K562 (cell line): ENCODE measurements at regions not wholly inside any gene's neighbourhood (a gene's known extent, or its start where the extent isn't known, plus 50 kb on each side); places are given as distances from the start of the nearest gene placed in this dataset.
A peak's percentile ranks its signal among the peaks of the same experiment; 100 is the strongest.

Experiments used
- BMI1 ChIP-seq: fragments of 150-350 bp; IDR thresholded peaks from 2 replicates; pipeline ENCODE4 v1.6.1; 2014; ENCODE audit warnings: low read length
- BRD4 ChIP-seq: fragments of 200-600 bp; sonication (generic); IDR thresholded peaks from 2 replicates; pipeline ENCODE4 v1.6.1; 2017; ENCODE audit warnings: inconsistent platforms
- CBFB ChIP-seq: sonication (generic); formaldehyde crosslinking; IDR thresholded peaks from 2 replicates; pipeline ENCODE4 v1.4.0; 2020; ENCODE audit warnings: mild to moderate bottlenecking, missing genetic modification reagents
- CXXC5 ChIP-seq: fragments of 250-450 bp; sonication (Bioruptor Pico); IDR thresholded peaks from 2 replicates; pipeline ENCODE4 v1.8.0; 2022; ENCODE audit warnings: inconsistent platforms, mild to moderate bottlenecking, moderate library complexity
- MGA ChIP-seq: fragments of 450-650 bp; IDR thresholded peaks from 2 replicates; pipeline ENCODE4 v1.6.1; 2016; ENCODE audit warnings: mild to moderate bottlenecking, moderate library complexity
- MTA3 ChIP-seq: fragments of 450-650 bp; formaldehyde crosslinking; IDR thresholded peaks from 2 replicates; pipeline ENCODE4 v1.6.1; 2017; ENCODE audit warnings: mild to moderate bottlenecking, borderline replicate concordance
- NR2F6 ChIP-seq: fragments of 450-650 bp; formaldehyde crosslinking; IDR thresholded peaks from 2 replicates; pipeline ENCODE4 v1.4.0; 2020; ENCODE audit warnings: mild to moderate bottlenecking
- POLR2A ChIP-seq: fragments of 450-650 bp; conservative IDR thresholded peaks from 2 replicates; pipeline ENCODE4 v1.6.1; 2016
- PTBP1 ChIP-seq: fragments of 200-400 bp; formaldehyde crosslinking; IDR thresholded peaks from 2 replicates; pipeline ENCODE4 v1.6.1; 2017; ENCODE audit warnings: low read depth, low read length
- PTRF ChIP-seq: fragments of 450-650 bp; IDR thresholded peaks from 2 replicates; pipeline ENCODE4 v1.6.1; 2016; ENCODE audit warnings: mild to moderate bottlenecking, missing genetic modification characterization, missing compliant biosample characterization
- RBBP5 ChIP-seq: fragments of 200-600 bp; sonication (generic); IDR thresholded peaks from 2 replicates; pipeline ENCODE4 v1.6.1; 2012; ENCODE audit warnings: borderline replicate concordance, mild to moderate bottlenecking, low read length, control low read depth, inconsistent platforms; ENCODE audit not compliant: insufficient read depth, poor library complexity, severe bottlenecking
- TCF3 ChIP-seq: sonication (generic); formaldehyde crosslinking; IDR thresholded peaks from 2 replicates; pipeline ENCODE4 v1.4.0; 2020; ENCODE audit warnings: mild to moderate bottlenecking, missing genetic modification reagents
- THRAP3 ChIP-seq: fragments of 450-650 bp; IDR thresholded peaks from 2 replicates; pipeline ENCODE4 v1.6.1; 2016; ENCODE audit warnings: mild to moderate bottlenecking, inconsistent platforms, borderline replicate concordance
- ZBTB11 ChIP-seq, 3 experiments: fragments of 200-800 bp in 1 of 3; fragments of 250-450 bp in 1 of 3; fragments of 450-650 bp in 1 of 3; sonication (Bioruptor Pico) in 1 of 3; sonication (Bioruptor generic) in 1 of 3; formaldehyde crosslinking in 1 of 3; IDR thresholded peaks; 2 replicates each; pipeline versions ENCODE4 v1.6.1 to v1.8.0; 2016 to 2022; ENCODE audit warnings: mild to moderate bottlenecking in 2 of 3, missing genetic modification characterization in 2 of 3, missing compliant biosample characterization in 1 of 3, moderate library complexity in 1 of 3
- ZFP30 ChIP-seq: fragments of 250-450 bp; sonication (Bioruptor Pico); IDR thresholded peaks from 2 replicates; pipeline ENCODE4 v1.8.0; 2022; ENCODE audit warnings: moderate library complexity, mild to moderate bottlenecking, inconsistent platforms, borderline replicate concordance
- ZNF121 ChIP-seq: sonication (generic); formaldehyde crosslinking; conservative IDR thresholded peaks from 2 replicates; pipeline ENCODE4 v1.8.0; 2022; ENCODE audit warnings: missing genetic modification reagents

- TF ChIP-seq ZBTB11 (CRISPR knock-in tag; IDR thresholded peaks at IDR 0.05): no peak
- no peak for TF ChIP-seq PTBP1
- TF ChIP-seq PTRF (tag): no peak
- no peak for TF ChIP-seq NR2F6 (CRISPR knock-in tag)
- no peak for TF ChIP-seq ZFP30 (CRISPR knock-in tag)
- no peak for TF ChIP-seq RBBP5
- no peak for TF ChIP-seq CXXC5 (CRISPR knock-in tag)
- TF ChIP-seq TCF3 (CRISPR knock-in tag): no peak
- TF ChIP-seq BMI1: no peak
- TF ChIP-seq THRAP3: no peak
- no peak for TF ChIP-seq CBFB (CRISPR knock-in tag)
- TF ChIP-seq POLR2A: no peak
- no peak for TF ChIP-seq ZNF121 (CRISPR knock-in tag)
- TF ChIP-seq MGA: peak; percentile 49
- TF ChIP-seq MTA3: no peak
- no peak for TF ChIP-seq BRD4
These were observed 74.2 kb upstream of the HECW1 start (continued) for GRCh38 chr7:43038254-43038653.
